ENCODE measurements at regions not wholly inside any gene's neighbourhood (a gene's known extent, or its start where the extent isn't known, plus 50 kb on each side); places are given as distances from the start of the nearest gene placed in this dataset.
"Not testable (repeated sequence)": the region's sequence is repeated elsewhere in the genome, so short reads cannot be mapped to it uniquely, and the experiment has no call there.

GRCh38 chr13:54092686-54093085, 1064.1 kb downstream of the OLFM4 start:
- Mint-ChIP-seq H3K4me3 (ENCODE audit: unreplicated experiment) (no peak overlapping the region), H3K27me3 (ENCODE audit: low read depth, unreplicated experiment) (peaks cover 2% of the 10 kb centered on the region), H3K9me3 (ENCODE audit: unreplicated experiment) (no peaks in the 10 kb centered on the region), H3K36me3 (ENCODE audit: low read depth, unreplicated experiment) (no peaks in the 10 kb centered on the region), H3K4me1 (ENCODE audit: low read depth, unreplicated experiment) (no peaks in the 10 kb centered on the region), H3K27ac (ENCODE audit: unreplicated experiment) (no peak overlapping the region)
- no peak overlapping the region for H3K9ac ChIP-seq (ENCODE audit: low read length)
- no peak overlapping the region for H3K4me3 ChIP-seq (ENCODE audit: insufficient read depth, low read depth, low read length)
- H4K20me1 ChIP-seq (ENCODE audit: insufficient read depth, low read length): no peaks in the 10 kb centered on the region
- no peak for DNase-seq (ENCODE audit: low read depth)
- H3K27ac ChIP-seq (ENCODE audit: low read depth, low read length): no peak overlapping the region
- H3K9me3 ChIP-seq (ENCODE audit: insufficient read depth, low read depth, low read length): no peaks in the 10 kb centered on the region
- H3K36me3 ChIP-seq (ENCODE audit: insufficient read depth, low read length): no peaks in the 10 kb centered on the region
- H3K4me1 ChIP-seq (ENCODE audit: insufficient read depth, low read length): no peaks in the 10 kb centered on the region
- H3K79me2 ChIP-seq (ENCODE audit: insufficient read depth, low read length): no peaks in the 10 kb centered on the region
- no peak for FAIRE-seq
- TF ChIP-seq EZH2 (IDR thresholded peaks at IDR 0.05; ENCODE audit: insufficient read depth, low read length) (no peak), CTCF (IDR thresholded peaks at IDR 0.05; ENCODE audit: insufficient read depth, low read depth, low read length) (no peak)
- no peaks in the 10 kb centered on the region for H3K27me3 ChIP-seq (ENCODE audit: insufficient read depth, low read length)
- H2AFZ ChIP-seq (ENCODE audit: low read depth, low read length): no peak overlapping the region
- no peak overlapping the region for H3K4me2 ChIP-seq (ENCODE audit: low read length)

GRCh38 chr13:54110597-54110996, 1082.0 kb downstream of the OLFM4 start:
- Histone ChIP-seq H4K20me1 (ENCODE audit: insufficient read depth, low read length) (no peaks in the 10 kb centered on the region), H3K27ac (ENCODE audit: low read depth, low read length) (no peak overlapping the region), H3K36me3 (ENCODE audit: insufficient read depth, low read length) (no peaks in the 10 kb centered on the region), H3K4me3 (ENCODE audit: insufficient read depth, low read depth, low read length) (no peak overlapping the region), H3K4me1 (ENCODE audit: insufficient read depth, low read length) (no peaks in the 10 kb centered on the region), H3K79me2 (ENCODE audit: insufficient read depth, low read length) (no peaks in the 10 kb centered on the region), H3K27me3 (ENCODE audit: insufficient read depth, low read length) (no peaks in the 10 kb centered on the region), H3K9ac (ENCODE audit: low read length) (no peak overlapping the region), H3K4me2 (ENCODE audit: low read length) (no peak overlapping the region), H2AFZ (ENCODE audit: low read depth, low read length) (no peak overlapping the region), H3K9me3 (ENCODE audit: insufficient read depth, low read depth, low read length) (no peaks in the 10 kb centered on the region)
- Mint-ChIP-seq H3K36me3 (ENCODE audit: low read depth, unreplicated experiment) (no peaks in the 10 kb centered on the region), H3K9me3 (ENCODE audit: unreplicated experiment) (no peaks in the 10 kb centered on the region), H3K4me1 (ENCODE audit: low read depth, unreplicated experiment) (peaks cover 18% of the 10 kb centered on the region), H3K27ac (ENCODE audit: unreplicated experiment) (no peak overlapping the region), H3K4me3 (ENCODE audit: unreplicated experiment) (no peak overlapping the region), H3K27me3 (ENCODE audit: low read depth, unreplicated experiment) (no peaks in the 10 kb centered on the region)
- FAIRE-seq: no peak
- TF ChIP-seq EZH2 (IDR thresholded peaks at IDR 0.05; ENCODE audit: insufficient read depth, low read length) (no peak), CTCF (IDR thresholded peaks at IDR 0.05; ENCODE audit: insufficient read depth, low read depth, low read length) (no peak)
- DNase-seq (ENCODE audit: low read depth): no peak

GRCh38 chr13:54124700-54125099, 1096.1 kb downstream of the OLFM4 start:
- H3K4me1 Mint-ChIP-seq (ENCODE audit: low read depth, unreplicated experiment): no peaks in the 10 kb centered on the region
- no peak overlapping the region for H3K4me3 ChIP-seq (ENCODE audit: insufficient read depth, low read depth, low read length)
- H3K4me1 ChIP-seq (ENCODE audit: insufficient read depth, low read length): no peaks in the 10 kb centered on the region
- H4K20me1 ChIP-seq (ENCODE audit: insufficient read depth, low read length): no peaks in the 10 kb centered on the region
- H3K4me2 ChIP-seq (ENCODE audit: low read length): no peak overlapping the region
- no peak for FAIRE-seq
- no peak for DNase-seq (ENCODE audit: low read depth)
- no peaks in the 10 kb centered on the region for H3K27me3 Mint-ChIP-seq (ENCODE audit: low read depth, unreplicated experiment)
- H3K27me3 ChIP-seq (ENCODE audit: insufficient read depth, low read length): no peaks in the 10 kb centered on the region
- TF ChIP-seq EZH2 (IDR thresholded peaks at IDR 0.05; ENCODE audit: insufficient read depth, low read length) (no peak), CTCF (IDR thresholded peaks at IDR 0.05; ENCODE audit: insufficient read depth, low read depth, low read length) (no peak)
- H2AFZ ChIP-seq (ENCODE audit: low read depth, low read length): no peak overlapping the region
- H3K4me3 Mint-ChIP-seq (ENCODE audit: unreplicated experiment): no peak overlapping the region
- H3K9me3 Mint-ChIP-seq (ENCODE audit: unreplicated experiment): no peaks in the 10 kb centered on the region
- H3K9ac ChIP-seq (ENCODE audit: low read length): no peak overlapping the region
- no peaks in the 10 kb centered on the region for H3K79me2 ChIP-seq (ENCODE audit: insufficient read depth, low read length)
- H3K36me3 Mint-ChIP-seq (ENCODE audit: low read depth, unreplicated experiment): no peaks in the 10 kb centered on the region
- H3K36me3 ChIP-seq (ENCODE audit: insufficient read depth, low read length): no peaks in the 10 kb centered on the region
- no peaks in the 10 kb centered on the region for H3K9me3 ChIP-seq (ENCODE audit: insufficient read depth, low read depth, low read length)
- no peak overlapping the region for H3K27ac ChIP-seq (ENCODE audit: low read depth, low read length)
- H3K27ac Mint-ChIP-seq (ENCODE audit: unreplicated experiment): no peak overlapping the region

GRCh38 chr13:54130931-54131330, 1102.3 kb downstream of the OLFM4 start:
- not testable (repeated sequence) for FAIRE-seq

More at GRCh38 chr13:54130931-54131330, 1102.3 kb downstream of the OLFM4 start:
- H3K9me3 ChIP-seq (ENCODE audit: insufficient read depth, low read depth, low read length); H3K4me2 ChIP-seq (ENCODE audit: low read length); H3K4me3 Mint-ChIP-seq (ENCODE audit: unreplicated experiment); H3K36me3 Mint-ChIP-seq (ENCODE audit: low read depth, unreplicated experiment); H3K27me3 ChIP-seq (ENCODE audit: insufficient read depth, low read length); H2AFZ ChIP-seq (ENCODE audit: low read depth, low read length); H3K9me3 Mint-ChIP-seq (ENCODE audit: unreplicated experiment); H3K36me3 ChIP-seq (ENCODE audit: insufficient read depth, low read length); H3K27ac Mint-ChIP-seq (ENCODE audit: unreplicated experiment); H3K4me1 ChIP-seq (ENCODE audit: insufficient read depth, low read length); H3K27ac ChIP-seq (ENCODE audit: low read depth, low read length); H3K27me3 Mint-ChIP-seq (ENCODE audit: low read depth, unreplicated experiment); DNase-seq (ENCODE audit: low read depth); H3K9ac ChIP-seq (ENCODE audit: low read length); H3K4me3 ChIP-seq (ENCODE audit: insufficient read depth, low read depth, low read length); H4K20me1 ChIP-seq (ENCODE audit: insufficient read depth, low read length); H3K79me2 ChIP-seq (ENCODE audit: insufficient read depth, low read length); H3K4me1 Mint-ChIP-seq (ENCODE audit: low read depth, unreplicated experiment): not testable (repeated sequence)

All from astrocyte (in vitro differentiated cells and primary cell).